ENCODE measurements at regions not wholly inside any gene's neighbourhood (a gene's known extent, or its start where the extent isn't known, plus 50 kb on each side); places are given as distances from the start of the nearest gene placed in this dataset.

- intact Hi-C loops (cut with micrococcal nuclease; ENCODE audit: unreplicated experiment) (no loop called here), in situ Hi-C loops (cut with MboI) (no loop called here)
- CTCF ChIA-PET: no interaction called here
- Histone ChIP-seq H3K4me3 (no peak overlapping the region), H3K4me2 (ENCODE audit: control insufficient read depth, insufficient read depth) (no peak overlapping the region), H2AFZ (ENCODE audit: control insufficient read depth, low read depth, low read length) (no peak overlapping the region), H3K9me3 (replicated peaks; ENCODE audit: control insufficient read depth, insufficient read depth, low read length) (no peaks in the 10 kb centered on the region; the same call in none of the 3 replicates), H3K4me1 (ENCODE audit: control insufficient read depth, insufficient read depth, low read length) (no peaks in the 10 kb centered on the region), H3K9ac (ENCODE audit: control insufficient read depth, insufficient read depth, low read length) (no peak overlapping the region), H3K79me2 (ENCODE audit: control insufficient read depth, insufficient read depth, low read length) (no peaks in the 10 kb centered on the region), H4K20me1 (ENCODE audit: control insufficient read depth, insufficient read depth) (no peaks in the 10 kb centered on the region), H3K27me3 (replicated peaks in 1 of 2; ENCODE audit: control insufficient read depth in 2 of 2, insufficient read depth in 2 of 2, low read length in 1 of 2) (no peaks in the 10 kb centered on the region; a peak in 2 of 4 replicates), H3K27ac (ENCODE audit: control insufficient read depth, insufficient read depth) (no peak overlapping the region), H3K36me3 (ENCODE audit: control insufficient read depth in 2 of 2, insufficient read depth in 2 of 2, low read length in 1 of 2) (no peaks in the 10 kb centered on the region)
- WGBS (ENCODE audit: insufficient coverage, insufficient replicate concordance, low lambda C conversion rate, missing lambda C conversion rate): 5% methylated on average over 1 of the region's 1 CpG
- ATAC-seq: no peak
- no peak for FAIRE-seq
- DNase-seq (ENCODE audit: low read depth, low spot score): no peak
- no TSS peak for BruUV-seq (replicated peaks)
- POLR2A ChIA-PET: no interaction called here
- RAD21 ChIA-PET (ENCODE audit: unreplicated experiment): no interaction called here
- TF ChIP-seq RB1 (IDR thresholded peaks at IDR 0.05; ENCODE audit: borderline replicate concordance) (no peak), ZNF217 (IDR thresholded peaks at IDR 0.05) (no peak), EZH2 (IDR thresholded peaks at IDR 0.05; ENCODE audit: borderline replicate concordance, control insufficient read depth, low read depth, low read length) (no peak), MYB (IDR thresholded peaks at IDR 0.05; ENCODE audit: borderline replicate concordance, low read depth, low read length) (no peak), POLR2A (IDR thresholded peaks at IDR 0.05; ENCODE audit: low read depth, low read length) (no peak), PAX8 (IDR thresholded peaks at IDR 0.05) (no peak), ELK1 (IDR thresholded peaks at IDR 0.05; ENCODE audit: low read depth, low read length) (no peak), KAT2A (conservative IDR thresholded peaks at IDR 0.05; ENCODE audit: control insufficient read depth, low read depth, low read length) (no peak), ZNF207 (IDR thresholded peaks at IDR 0.05; ENCODE audit: borderline replicate concordance) (no peak), CREM (IDR thresholded peaks at IDR 0.05; ENCODE audit: low read depth) (no peak), CEBPB (IDR thresholded peaks at IDR 0.05; ENCODE audit: borderline replicate concordance in 1 of 2, low read depth in 2 of 2, low read length in 2 of 2) (no peak)
- SMC1A ChIA-PET (ENCODE audit: uncharacterized antibody, unreplicated experiment): no interaction called here
Measured at GRCh38 chr11:82636615-82637014, 97.0 kb downstream of the FAM181B start.
